Peyer's patch (tissue), 4 donors: ENCODE measurements at regions not wholly inside any gene's neighbourhood (a gene's known extent, or its start where the extent isn't known, plus 50 kb on each side); places are given as distances from the start of the nearest gene placed in this dataset.

ENCODE experiments used
- CTCF ChIP-seq, 6 experiments: fragments of 450-650 bp in 4 of 6; fragments of 200-600 bp in 2 of 6; sonication (generic) in 1 of 6; IDR thresholded peaks; one replicate each; pipeline ENCODE4 v1.5.1; 2017 to 2019; ENCODE audit warnings: antibody characterized with exemption in 6 of 6, mild to moderate bottlenecking in 3 of 6, moderate library complexity in 1 of 6
- POLR2A ChIP-seq, 2 donors: fragments of 450-650 bp; IDR thresholded peaks; one replicate each; pipeline ENCODE4 v1.5.1; 2017; ENCODE audit warnings: antibody characterized with exemption in 2 of 2, mild to moderate bottlenecking in 2 of 2, moderate library complexity in 2 of 2

- TF ChIP-seq POLR2A (IDR thresholded peaks at IDR 0.05) (no peak), CTCF (IDR thresholded peaks at IDR 0.05) (no peak)
These were observed 78.0 kb downstream of the KLF5 start for GRCh38 chr13:73136776-73137175.
